Activated CD8-positive, alpha-beta T cell treated with anti-CD3 and anti-CD28 coated beads for 36 hours (primary cell): ENCODE measurements at regions not wholly inside any gene's neighbourhood (a gene's known extent, or its start where the extent isn't known, plus 50 kb on each side); places are given as distances from the start of the nearest gene placed in this dataset.

Experiments used
- ATAC-seq: fragments of 200-7000 bp; cut with Tn5 transposase; one replicate; pipeline ENCODE4 v1.10.0; 2021; ENCODE audit warnings: mild to moderate bottlenecking, moderate library complexity
- CTCF ChIA-PET: fragments of 350-600 bp; sonication (Branson Sonifier 250); formaldehyde crosslinking; loops from one replicate; lab custom pipeline; 2021; ENCODE audit warnings: antibody characterized with exemption; lab: Charles Lee
- POLR2A ChIA-PET: fragments of 350-600 bp; sonication (Branson Sonifier 250); formaldehyde crosslinking; loops from one replicate; lab custom pipeline; 2021; ENCODE audit warnings: antibody characterized with exemption; lab: Charles Lee
- DNase-seq: peaks from one replicate; pipeline ENCODE4 v3.0.0-alpha.2; 2020
- H3K27ac Mint-ChIP-seq: one replicate; pipeline ENCODE4 v1.8.0; 2021; ENCODE audit warnings: mild to moderate bottlenecking, mixed read lengths
- H3K27me3 Mint-ChIP-seq: one replicate; pipeline ENCODE4 v1.8.0; 2021; ENCODE audit warnings: mixed read lengths
- H3K36me3 Mint-ChIP-seq: one replicate; pipeline ENCODE4 v1.8.0; 2021; ENCODE audit warnings: low read depth, mixed read lengths
- H3K4me1 Mint-ChIP-seq: one replicate; pipeline ENCODE4 v1.8.0; 2021; ENCODE audit warnings: low read depth, mixed read lengths
- H3K4me3 Mint-ChIP-seq: one replicate; pipeline ENCODE4 v1.8.0; 2021; ENCODE audit warnings: mild to moderate bottlenecking, moderate library complexity, mixed read lengths
- H3K9me3 Mint-ChIP-seq: one replicate; pipeline ENCODE4 v1.8.0; 2021; ENCODE audit warnings: mixed read lengths
- CTCF ChIP-seq: fragments of 200-600 bp; IDR thresholded peaks from one replicate; pipeline ENCODE4 v1.8.0; 2022; ENCODE audit warnings: antibody characterized with exemption, mild to moderate bottlenecking
- intact Hi-C: fragments of 100-400 bp; cut with micrococcal nuclease; formaldehyde crosslinking; loops from one replicate; pipeline ENCODE4 v1.10.0; 2022

- H3K4me3 Mint-ChIP-seq, result peak overlapping the region; percentile 65
- H3K36me3 Mint-ChIP-seq, result no peaks in the 10 kb centered on the region
- CTCF ChIA-PET, result interaction anchor here (1.3 to 1.5 kb wide), 4 partner anchors 10 to 122 kb away, joined by 3 read pairs; no protein-coding TSS in a partner anchor
- H3K27ac Mint-ChIP-seq, result no peak overlapping the region
- H3K4me1 Mint-ChIP-seq, result peaks cover 9% of the 10 kb centered on the region
- no peak for DNase-seq
- POLR2A ChIA-PET, result no interaction called here
- TF ChIP-seq CTCF, result no peak
- no peak for ATAC-seq
- H3K27me3 Mint-ChIP-seq, result peaks cover 55% of the 10 kb centered on the region
- intact Hi-C loops, result no loop called here
- H3K9me3 Mint-ChIP-seq, result no peaks in the 10 kb centered on the region
These were observed 61.1 kb downstream of the SPATA31C2 start for GRCh38 chr9:88077071-88077617.

DNA sequence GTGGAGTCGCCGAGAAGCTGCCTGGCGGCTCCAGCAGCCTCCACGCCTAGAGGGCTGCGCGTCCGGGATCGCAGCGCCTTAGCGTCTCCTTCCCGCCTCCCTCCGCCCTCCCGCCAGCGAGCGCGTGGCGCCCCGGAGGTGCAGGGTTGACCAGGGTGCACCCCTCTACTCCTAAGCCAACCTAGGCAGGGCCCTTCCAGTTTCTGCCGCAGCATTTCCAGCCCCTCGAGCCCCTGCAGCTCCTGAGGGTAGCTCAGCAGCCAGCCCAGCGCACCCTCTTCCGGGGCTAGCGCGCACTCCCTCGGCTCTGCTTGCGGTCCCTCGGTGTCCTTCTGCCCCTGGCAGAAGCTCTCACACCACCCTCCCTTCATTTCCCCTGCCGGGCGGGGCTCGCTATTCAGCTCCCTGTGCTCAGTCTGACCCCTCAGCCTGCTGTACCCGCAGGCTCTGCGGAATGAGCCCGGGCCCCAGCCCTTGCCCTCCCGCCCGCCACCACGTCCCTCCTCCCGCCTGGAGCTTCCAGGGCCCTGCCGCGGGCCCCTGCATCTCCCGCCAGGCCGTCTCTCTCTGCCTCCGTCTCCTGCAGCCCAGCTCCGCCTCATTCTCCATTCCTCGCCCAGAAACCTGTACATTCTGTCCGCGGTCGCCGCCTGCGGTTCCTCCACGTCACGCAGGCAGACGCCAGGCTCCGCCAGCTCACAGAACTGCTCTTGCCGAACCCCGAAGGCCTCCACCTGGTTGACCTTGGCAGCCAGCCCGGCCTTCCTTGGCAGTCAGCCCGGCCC lies 61.8 kb downstream of the SPATA31C2 start:
- no peak for TF ChIP-seq CTCF
- Mint-ChIP-seq H3K27me3 (peaks cover 59% of the 10 kb centered on the region), H3K36me3 (no peaks in the 10 kb centered on the region), H3K27ac (no peak overlapping the region), H3K4me1 (peaks cover 9% of the 10 kb centered on the region), H3K9me3 (no peaks in the 10 kb centered on the region), H3K4me3 (peak overlapping the region; percentile 65)
- peak; percentile 76 for ATAC-seq
- intact Hi-C loops, result no loop called here
- ChIA-PET CTCF (interaction anchor here (0.6 to 1.4 kb wide), 4 partner anchors 10 to 121 kb away, joined by 3 to 4 read pairs (median 3); no protein-coding TSS in a partner anchor), POLR2A (no interaction called here)
- DNase-seq, result peak; percentile 51

DNA sequence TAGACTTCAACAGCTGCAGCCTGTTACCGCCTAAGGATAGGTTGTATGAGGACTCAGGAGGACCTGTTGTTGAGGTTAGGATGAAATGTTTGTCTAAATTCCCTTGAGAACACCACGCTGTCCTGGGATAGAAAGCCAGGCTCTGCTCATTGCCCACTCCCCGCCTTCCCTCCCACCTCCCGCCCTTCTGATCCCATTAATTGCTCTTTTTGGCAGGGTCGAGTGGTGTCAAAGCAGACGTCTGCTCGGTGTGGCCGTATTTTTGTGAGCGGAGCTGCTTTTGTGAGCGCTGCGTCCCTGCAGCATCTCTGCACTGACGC lies 62.3 kb downstream of the SPATA31C2 start:
- ATAC-seq, result no peak
- peak overlapping the region; percentile 65 for H3K4me3 Mint-ChIP-seq
- no peak for TF ChIP-seq CTCF
- H3K9me3 Mint-ChIP-seq, result no peaks in the 10 kb centered on the region
- ChIA-PET POLR2A (no interaction called here), CTCF (interaction anchor here (0.6 to 1.4 kb wide), 5 partner anchors 9 to 121 kb away, joined by 3 to 4 read pairs (median 3); no protein-coding TSS in a partner anchor)
- DNase-seq, result no peak
- H3K27me3 Mint-ChIP-seq, result peaks cover 62% of the 10 kb centered on the region
- intact Hi-C loops, result no loop called here
- H3K36me3 Mint-ChIP-seq, result no peaks in the 10 kb centered on the region
- no peak overlapping the region for H3K27ac Mint-ChIP-seq
- peaks cover 9% of the 10 kb centered on the region for H3K4me1 Mint-ChIP-seq

- no peaks in the 10 kb centered on the region for H3K9me3 Mint-ChIP-seq
- ChIA-PET CTCF (interaction anchor here (0.6 to 1.3 kb wide), 4 partner anchors 9 to 119 kb away, joined by 3 to 4 read pairs (median 3); no protein-coding TSS in a partner anchor), POLR2A (no interaction called here)
- ATAC-seq, result no peak
- no peak overlapping the region for H3K4me3 Mint-ChIP-seq
- H3K36me3 Mint-ChIP-seq, result no peaks in the 10 kb centered on the region
- H3K27me3 Mint-ChIP-seq, result peaks cover 64% of the 10 kb centered on the region
- H3K4me1 Mint-ChIP-seq, result peaks cover 9% of the 10 kb centered on the region
- DNase-seq, result no peak
- no peak overlapping the region for H3K27ac Mint-ChIP-seq
- TF ChIP-seq CTCF, result no peak
- intact Hi-C loops, result no loop called here
These were observed 62.8 kb downstream of the SPATA31C2 start for GRCh38 chr9:88075506-88075905.

DNA sequence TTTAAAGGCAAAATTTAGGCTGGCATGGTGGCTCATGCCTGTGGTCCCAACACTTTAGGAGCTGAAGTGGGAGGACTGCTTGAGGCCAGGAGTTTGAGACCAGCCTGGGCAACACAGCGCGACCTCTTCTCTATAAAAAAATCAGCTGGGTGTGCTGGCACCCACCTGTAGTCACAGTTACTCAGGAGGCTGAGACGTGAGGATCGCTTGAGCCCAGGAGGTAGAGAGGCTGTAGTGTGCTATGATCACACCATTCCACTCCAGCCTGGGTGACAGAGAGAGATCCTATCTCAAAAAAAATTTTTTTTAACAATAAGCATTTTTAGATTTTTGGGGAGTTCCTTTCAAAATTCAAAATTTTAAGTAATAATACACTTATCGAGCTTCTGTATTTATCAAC lies 63.3 kb downstream of the SPATA31C2 start:
- Mint-ChIP-seq H3K36me3 (no peaks in the 10 kb centered on the region), H3K9me3 (no peaks in the 10 kb centered on the region), H3K4me1 (peaks cover 9% of the 10 kb centered on the region), H3K27ac (no peak overlapping the region), H3K4me3 (no peak overlapping the region), H3K27me3 (peaks cover 60% of the 10 kb centered on the region)
- ChIA-PET CTCF (no interaction called here), POLR2A (no interaction called here)
- intact Hi-C loops, result no loop called here
- DNase-seq, result no peak
- TF ChIP-seq CTCF, result no peak
- ATAC-seq, result no peak
